ENCODE measurements at regions not wholly inside any gene's neighbourhood (a gene's known extent, or its start where the extent isn't known, plus 50 kb on each side); places are given as distances from the start of the nearest gene placed in this dataset.

DNA sequence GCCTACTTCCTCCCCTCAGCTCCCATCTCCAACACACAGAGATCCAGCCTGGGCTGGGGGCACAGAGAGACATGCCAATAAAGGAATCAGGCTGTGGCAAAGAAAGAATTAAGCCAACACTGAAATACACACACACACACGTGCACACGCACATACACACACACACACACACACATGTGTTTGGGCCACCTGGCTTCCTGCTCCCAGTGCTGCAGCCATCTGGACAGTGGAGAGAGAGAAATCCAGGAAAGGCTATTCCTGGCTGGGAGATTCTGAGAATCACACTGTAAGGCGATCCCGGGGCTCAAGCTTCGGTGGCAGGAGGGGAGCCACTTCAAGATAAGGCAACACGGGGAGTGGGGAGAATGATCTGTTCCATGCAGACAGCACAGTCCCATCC lies 72.4 kb downstream of the NOG start:
- Histone ChIP-seq H2AFZ (ENCODE audit: low read length) (no peak overlapping the region), H2BK12ac (ENCODE audit: low read length) (no peak overlapping the region), H3K27ac (replicated peaks; ENCODE audit: low read length) (no peak overlapping the region), H3K79me1 (ENCODE audit: low read depth, low read length) (no peaks in the 10 kb centered on the region), H3K18ac (ENCODE audit: low read length) (peak overlapping the region; percentile 59), H3K27me3 (ENCODE audit: control insufficient read depth in 3 of 3, insufficient read depth in 3 of 3, low read depth in 1 of 3, low read length in 3 of 3) (peaks cover 0 to 2% (median 0%) of the 10 kb centered on the region in 3 experiments), H3K9me3 (replicated peaks in 1 of 2; ENCODE audit: control insufficient read depth in 2 of 2, insufficient read depth in 1 of 2, low read depth in 1 of 2, low read length in 2 of 2) (no peaks in the 10 kb centered on the region), H4K91ac (ENCODE audit: low read depth, low read length, poor library complexity) (no peak overlapping the region), H3K9ac (ENCODE audit: low read depth, low read length, poor library complexity) (no peak overlapping the region), H3K23ac (ENCODE audit: low read depth, low read length, poor library complexity) (no peak overlapping the region), H2BK5ac (ENCODE audit: low read length) (no peak overlapping the region), H2AK5ac (ENCODE audit: low read depth, low read length) (no peak overlapping the region), H3K4me2 (ENCODE audit: insufficient read depth, low read length, poor library complexity, severe bottlenecking) (no peak overlapping the region), H2BK15ac (ENCODE audit: low read length) (no peak overlapping the region), H2BK120ac (ENCODE audit: low read depth, low read length) (no peak overlapping the region), H3K14ac (ENCODE audit: low read length) (no peak overlapping the region), H3K4me1 (ENCODE audit: control insufficient read depth in 2 of 2, insufficient read depth in 1 of 2, low read depth in 1 of 2, low read length in 2 of 2) (peaks cover 0 to 1% of the 10 kb centered on the region in 2 donors), H3K4ac (ENCODE audit: low read length) (peak overlapping the region; percentile 41), H4K8ac (ENCODE audit: low read depth, low read length) (no peak overlapping the region), H3K36me3 (replicated peaks in 1 of 2; ENCODE audit: control insufficient read depth in 2 of 2, insufficient read depth in 2 of 2, low read length in 2 of 2) (no peaks in the 10 kb centered on the region), H3K4me3 (ENCODE audit: low read length in 2 of 2) (no peak overlapping the region)
- WGBS, 2 donors (ENCODE audit: extremely low coverage in 2 of 2, insufficient read length in 2 of 2, insufficient replicate concordance in 1 of 2), result no CpG with 5 or more reads among the region's 6 CpGs
- no peak for DNase-seq (ENCODE audit: low spot score)

- no peak overlapping the region for H2BK15ac ChIP-seq (ENCODE audit: low read length)
- H2BK12ac ChIP-seq (ENCODE audit: low read length), result no peak overlapping the region
- no peak overlapping the region for H3K23ac ChIP-seq (ENCODE audit: low read depth, low read length, poor library complexity)
- no peak overlapping the region for H4K8ac ChIP-seq (ENCODE audit: low read depth, low read length)
- no peak overlapping the region for H2AFZ ChIP-seq (ENCODE audit: low read length)
- H3K14ac ChIP-seq (ENCODE audit: low read length), result no peak overlapping the region
- peaks cover 0 to 3% of the 10 kb centered on the region in 2 donors for H3K36me3 ChIP-seq (replicated peaks in 1 of 2; ENCODE audit: control insufficient read depth in 2 of 2, insufficient read depth in 2 of 2, low read length in 2 of 2)
- H3K4me2 ChIP-seq (ENCODE audit: insufficient read depth, low read length, poor library complexity, severe bottlenecking), result no peak overlapping the region
- H3K79me1 ChIP-seq (ENCODE audit: low read depth, low read length), result no peaks in the 10 kb centered on the region
- H3K4me3 ChIP-seq (ENCODE audit: low read length in 2 of 2), result no peak overlapping the region
- H4K91ac ChIP-seq (ENCODE audit: low read depth, low read length, poor library complexity), result no peak overlapping the region
- peaks cover 0 to 4% of the 10 kb centered on the region in 2 donors for H3K9me3 ChIP-seq (replicated peaks in 1 of 2; ENCODE audit: control insufficient read depth in 2 of 2, insufficient read depth in 1 of 2, low read depth in 1 of 2, low read length in 2 of 2)
- no peak overlapping the region for H2AK5ac ChIP-seq (ENCODE audit: low read depth, low read length)
- no peak overlapping the region for H3K18ac ChIP-seq (ENCODE audit: low read length)
- H2BK5ac ChIP-seq (ENCODE audit: low read length), result no peak overlapping the region
- no CpG with 5 or more reads among the region's 5 CpGs for WGBS, 2 donors (ENCODE audit: extremely low coverage in 2 of 2, insufficient read length in 2 of 2, insufficient replicate concordance in 1 of 2)
- H3K27me3 ChIP-seq (ENCODE audit: control insufficient read depth in 3 of 3, insufficient read depth in 3 of 3, low read depth in 1 of 3, low read length in 3 of 3), result peaks cover 0 to 4% (median 0%) of the 10 kb centered on the region in 3 experiments
- no peak overlapping the region for H3K9ac ChIP-seq (ENCODE audit: low read depth, low read length, poor library complexity)
- H3K4ac ChIP-seq (ENCODE audit: low read length), result no peak overlapping the region
- no peak for DNase-seq (ENCODE audit: low spot score)
- H2BK120ac ChIP-seq (ENCODE audit: low read depth, low read length), result no peak overlapping the region
- peaks cover 0 to 3% of the 10 kb centered on the region in 2 donors for H3K4me1 ChIP-seq (ENCODE audit: control insufficient read depth in 2 of 2, insufficient read depth in 1 of 2, low read depth in 1 of 2, low read length in 2 of 2)
- H3K27ac ChIP-seq (replicated peaks; ENCODE audit: low read length), result no peak overlapping the region
Observed at GRCh38 chr17:56667925-56668458, 74.5 kb downstream of the NOG start.

DNA sequence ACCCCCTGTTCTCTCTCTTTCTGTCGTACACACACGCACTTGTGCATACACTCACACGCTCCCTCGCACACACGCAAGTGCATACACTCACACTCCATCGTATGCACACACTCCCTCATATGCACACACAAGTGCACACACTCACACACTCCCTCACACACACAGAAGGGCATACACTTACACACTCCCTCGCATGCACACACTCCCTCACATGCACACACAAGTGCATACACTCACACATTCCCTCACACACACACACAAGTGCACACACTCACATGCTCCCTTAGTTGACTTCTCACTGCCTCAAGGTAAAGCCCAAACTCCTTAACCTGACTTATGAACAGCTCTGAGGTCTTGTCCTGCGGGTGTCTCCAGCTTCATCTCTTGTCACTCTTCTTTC lies 78.7 kb downstream of the NOG start:
- peak overlapping the region; percentile 87 for H3K14ac ChIP-seq (ENCODE audit: low read length)
- H3K4ac ChIP-seq (ENCODE audit: low read length), result no peak overlapping the region
- no peak overlapping the region for H2BK12ac ChIP-seq (ENCODE audit: low read length)
- H4K91ac ChIP-seq (ENCODE audit: low read depth, low read length, poor library complexity), result no peak overlapping the region
- DNase-seq (ENCODE audit: low spot score), result no peak
- H3K4me3 ChIP-seq (ENCODE audit: low read length in 2 of 2), result peak overlapping the region in 1 of 2 donors; percentile 28
- peaks cover 0 to 6% of the 10 kb centered on the region in 2 donors for H3K9me3 ChIP-seq (replicated peaks in 1 of 2; ENCODE audit: control insufficient read depth in 2 of 2, insufficient read depth in 1 of 2, low read depth in 1 of 2, low read length in 2 of 2)
- WGBS, 2 donors (ENCODE audit: extremely low coverage in 2 of 2, insufficient read length in 2 of 2, insufficient replicate concordance in 1 of 2), result no CpG with 5 or more reads among the region's 8 CpGs
- no peak overlapping the region for H2AK5ac ChIP-seq (ENCODE audit: low read depth, low read length)
- no peak overlapping the region for H3K9ac ChIP-seq (ENCODE audit: low read depth, low read length, poor library complexity)
- H3K23ac ChIP-seq (ENCODE audit: low read depth, low read length, poor library complexity), result peak overlapping the region; percentile 74
- no peak overlapping the region for H2BK15ac ChIP-seq (ENCODE audit: low read length)
- peaks cover 0 to 2% of the 10 kb centered on the region in 2 donors for H3K4me1 ChIP-seq (ENCODE audit: control insufficient read depth in 2 of 2, insufficient read depth in 1 of 2, low read depth in 1 of 2, low read length in 2 of 2)
- peaks cover 0 to 3% of the 10 kb centered on the region in 2 donors for H3K36me3 ChIP-seq (replicated peaks in 1 of 2; ENCODE audit: control insufficient read depth in 2 of 2, insufficient read depth in 2 of 2, low read length in 2 of 2)
- H3K18ac ChIP-seq (ENCODE audit: low read length), result peak overlapping the region; percentile 15
- no peak overlapping the region for H3K4me2 ChIP-seq (ENCODE audit: insufficient read depth, low read length, poor library complexity, severe bottlenecking)
- H2BK120ac ChIP-seq (ENCODE audit: low read depth, low read length), result no peak overlapping the region
- H2AFZ ChIP-seq (ENCODE audit: low read length), result no peak overlapping the region
- no peaks in the 10 kb centered on the region for H3K79me1 ChIP-seq (ENCODE audit: low read depth, low read length)
- no peak overlapping the region for H4K8ac ChIP-seq (ENCODE audit: low read depth, low read length)
- peaks cover 0 to 9% (median 7%) of the 10 kb centered on the region in 3 experiments for H3K27me3 ChIP-seq (ENCODE audit: control insufficient read depth in 3 of 3, insufficient read depth in 3 of 3, low read depth in 1 of 3, low read length in 3 of 3)
- no peak overlapping the region for H2BK5ac ChIP-seq (ENCODE audit: low read length)
- H3K27ac ChIP-seq (replicated peaks; ENCODE audit: low read length), result no peak overlapping the region

- DNase-seq (ENCODE audit: low spot score), result no peak
- Histone ChIP-seq H2AFZ (ENCODE audit: low read length) (no peak overlapping the region), H2BK120ac (ENCODE audit: low read depth, low read length) (no peak overlapping the region), H2BK12ac (ENCODE audit: low read length) (no peak overlapping the region), H3K36me3 (replicated peaks in 1 of 2; ENCODE audit: control insufficient read depth in 2 of 2, insufficient read depth in 2 of 2, low read length in 2 of 2) (peaks cover 0 to 3% of the 10 kb centered on the region in 2 donors), H3K4me3 (ENCODE audit: low read length in 2 of 2) (no peak overlapping the region), H2BK15ac (ENCODE audit: low read length) (no peak overlapping the region), H2AK5ac (ENCODE audit: low read depth, low read length) (no peak overlapping the region), H3K79me1 (ENCODE audit: low read depth, low read length) (no peaks in the 10 kb centered on the region), H3K18ac (ENCODE audit: low read length) (no peak overlapping the region), H3K23ac (ENCODE audit: low read depth, low read length, poor library complexity) (no peak overlapping the region), H3K14ac (ENCODE audit: low read length) (no peak overlapping the region), H3K27me3 (ENCODE audit: control insufficient read depth in 3 of 3, insufficient read depth in 3 of 3, low read depth in 1 of 3, low read length in 3 of 3) (peaks cover 0 to 29% (median 20%) of the 10 kb centered on the region in 3 experiments), H4K8ac (ENCODE audit: low read depth, low read length) (no peak overlapping the region), H3K4ac (ENCODE audit: low read length) (no peak overlapping the region), H3K9me3 (replicated peaks in 1 of 2; ENCODE audit: control insufficient read depth in 2 of 2, insufficient read depth in 1 of 2, low read depth in 1 of 2, low read length in 2 of 2) (peaks cover 0 to 6% of the 10 kb centered on the region in 2 donors), H4K91ac (ENCODE audit: low read depth, low read length, poor library complexity) (no peak overlapping the region), H2BK5ac (ENCODE audit: low read length) (no peak overlapping the region), H3K4me1 (ENCODE audit: control insufficient read depth in 2 of 2, insufficient read depth in 1 of 2, low read depth in 1 of 2, low read length in 2 of 2) (peaks cover 0 to 3% of the 10 kb centered on the region in 2 donors), H3K9ac (ENCODE audit: low read depth, low read length, poor library complexity) (no peak overlapping the region), H3K4me2 (ENCODE audit: insufficient read depth, low read length, poor library complexity, severe bottlenecking) (no peak overlapping the region), H3K27ac (replicated peaks; ENCODE audit: low read length) (no peak overlapping the region)
- no CpG with 5 or more reads among the region's 1 CpG for WGBS, 2 donors (ENCODE audit: extremely low coverage in 2 of 2, insufficient read length in 2 of 2, insufficient replicate concordance in 1 of 2)
Observed at GRCh38 chr17:56674401-56674925, 81.0 kb downstream of the NOG start.

Measured in neuronal stem cell (in vitro differentiated cells).